ENCODE measurements at regions not wholly inside any gene's neighbourhood (a gene's known extent, or its start where the extent isn't known, plus 50 kb on each side); places are given as distances from the start of the nearest gene placed in this dataset.

GRCh38 chr3:105096071-105096470 is 270.6 kb upstream of the ALCAM start (continued):
- TF ChIP-seq MLLT1 (IDR thresholded peaks at IDR 0.05) (no peak), SREBF2 (IDR thresholded peaks at IDR 0.05; ENCODE audit: low read length) (no peak), ZZZ3 (IDR thresholded peaks at IDR 0.05; ENCODE audit: control insufficient read depth, insufficient read length, low read depth) (no peak), ZBTB40 (IDR thresholded peaks at IDR 0.05; ENCODE audit: borderline replicate concordance) (no peak), ZSCAN29 (IDR thresholded peaks at IDR 0.05) (no peak), E2F8 (IDR thresholded peaks at IDR 0.05; ENCODE audit: low read depth, partially characterized antibody) (no peak), PML (IDR thresholded peaks at IDR 0.05; ENCODE audit: low read length) (no peak), EGR1 (IDR thresholded peaks at IDR 0.05; ENCODE audit: borderline replicate concordance in 1 of 2, low read depth in 2 of 2, low read length in 2 of 2) (no peak), YBX1 (IDR thresholded peaks at IDR 0.05) (no peak), SMAD1 (IDR thresholded peaks at IDR 0.05; ENCODE audit: low read depth, partially characterized antibody) (no peak)
